ENCODE measurements at regions not wholly inside any gene's neighbourhood (a gene's known extent, or its start where the extent isn't known, plus 50 kb on each side); places are given as distances from the start of the nearest gene placed in this dataset.

- BruUV-seq (replicated peaks) = no TSS peak
- H3K27me3 ChIP-seq (ENCODE audit: control insufficient read depth in 1 of 2, insufficient read depth in 2 of 2, low read length in 2 of 2) = no peaks in the 10 kb centered on the region
- WGBS (ENCODE audit: low lambda C conversion rate) = 13% methylated on average over 3 of the region's 3 CpGs
- no peak overlapping the region for H3K4me3 ChIP-seq (replicated peaks in 1 of 3; ENCODE audit: insufficient read depth in 1 of 3, low read depth in 2 of 3, low read length in 3 of 3)
- no peaks in the 10 kb centered on the region for H3K36me3 ChIP-seq (replicated peaks in 1 of 2; ENCODE audit: control insufficient read depth in 1 of 2, insufficient read depth in 2 of 2, low read length in 2 of 2)
- no peak for ATAC-seq
- no peak overlapping the region for H3K9ac ChIP-seq (ENCODE audit: insufficient read depth, low read depth, low read length)
- intact Hi-C loops (cut with micrococcal nuclease; ENCODE audit: unreplicated experiment) = no loop called here
- no peak overlapping the region for H3K27ac ChIP-seq (ENCODE audit: extremely low read length, insufficient read depth, low read length)
- no peak for TF ChIP-seq ZNF607 (CRISPR knock-in tag; IDR thresholded peaks at IDR 0.05; ENCODE audit: borderline replicate concordance)
- no peak for TF ChIP-seq ZNF746 (CRISPR knock-in tag; IDR thresholded peaks at IDR 0.05)
- TF ChIP-seq ZNF619 (CRISPR knock-in tag; IDR thresholded peaks at IDR 0.05) = no peak
- no peak for TF ChIP-seq NFKBIZ (CRISPR knock-in tag; IDR thresholded peaks at IDR 0.05)
- no peak for TF ChIP-seq TFDP1 (CRISPR knock-in tag; IDR thresholded peaks at IDR 0.05; ENCODE audit: borderline replicate concordance)
- TF ChIP-seq HMGXB4 (CRISPR knock-in tag; IDR thresholded peaks at IDR 0.05; ENCODE audit: borderline replicate concordance in 1 of 2, low read depth in 1 of 2) = no peak
- TF ChIP-seq RFXAP (CRISPR knock-in tag; IDR thresholded peaks at IDR 0.05; ENCODE audit: borderline replicate concordance) = no peak
- TF ChIP-seq ZNF781 (CRISPR knock-in tag; IDR thresholded peaks at IDR 0.05; ENCODE audit: borderline replicate concordance, not compliant biosample characterization) = no peak
- TF ChIP-seq ARID2 (CRISPR knock-in tag; IDR thresholded peaks at IDR 0.05; ENCODE audit: borderline replicate concordance) = no peak
- no peak for TF ChIP-seq SRSF4 (IDR thresholded peaks at IDR 0.05; ENCODE audit: low read depth, low read length, poor library complexity, severe bottlenecking)
- no peak for TF ChIP-seq ZNF709 (CRISPR knock-in tag; IDR thresholded peaks at IDR 0.05)
- no peaks in the 10 kb centered on the region for H3K79me2 ChIP-seq (ENCODE audit: insufficient read depth, low read length)
- H3K4me2 ChIP-seq (ENCODE audit: low read depth, low read length) = no peak overlapping the region
- in situ Hi-C loops (cut with HindIII; ENCODE audit: extremely low pct_ligation_motif_present, low pct_unique_long_range_greater_than_20kb) = no loop called here
- ChIA-PET POLR2A (no interaction called here), CTCF (ENCODE audit: low intra/inter-chr PET ratio, low total read pairs) (no interaction called here)
- no peaks in the 10 kb centered on the region for H4K20me1 ChIP-seq (ENCODE audit: insufficient read depth, low read length)
- no peaks in the 10 kb centered on the region for H3K4me1 ChIP-seq (ENCODE audit: insufficient read depth, low read length)
- peaks cover 18% of the 10 kb centered on the region for H3K9me3 ChIP-seq (ENCODE audit: low read length)
- no peak for FAIRE-seq
- no peak overlapping the region for H2AFZ ChIP-seq (ENCODE audit: low read length)
- DNase-seq (ENCODE audit: low spot score) = no peak
Observed at GRCh38 chr18:51506811-51507210, 309.3 kb upstream of the MEX3C start.

All from HepG2 (cell line).